Astrocyte (in vitro differentiated cells and primary cell): ENCODE measurements at regions not wholly inside any gene's neighbourhood (a gene's known extent, or its start where the extent isn't known, plus 50 kb on each side); places are given as distances from the start of the nearest gene placed in this dataset.

Experiments
- DNase-seq: peaks from one replicate; pipeline ENCODE4 v3.0.0-alpha.2; 2010; ENCODE audit warnings: low read depth
- FAIRE-seq: peaks from 2 replicates; lab custom pipeline; 2011; peaks lifted over from hg19 to GRCh38; lab: Jason Lieb, UNC
- H2AFZ ChIP-seq: 2 replicates; pipeline ENCODE4 v1.6.0; 2012; ENCODE audit warnings: low read depth, low read length, inconsistent platforms
- H3K27ac ChIP-seq: 2 replicates; pipeline ENCODE4 v1.5.1; 2011; ENCODE audit warnings: low read depth, low read length, inconsistent platforms
- H3K27me3 ChIP-seq: 2 replicates; pipeline ENCODE4 v1.6.0; 2011; ENCODE audit warnings: low read length, inconsistent platforms; ENCODE audit not compliant: insufficient read depth
- H3K36me3 ChIP-seq: 2 replicates; pipeline ENCODE4 v1.5.1; 2011; ENCODE audit warnings: low read length, inconsistent platforms; ENCODE audit not compliant: insufficient read depth
- H3K4me1 ChIP-seq: 2 replicates; pipeline ENCODE4 v1.5.1; 2011; ENCODE audit warnings: low read length, inconsistent platforms; ENCODE audit not compliant: insufficient read depth
- H3K4me2 ChIP-seq: 2 replicates; pipeline ENCODE4 v1.6.0; 2012; ENCODE audit warnings: low read length, inconsistent platforms
- H3K4me3 ChIP-seq: 2 replicates; pipeline ENCODE4 v1.5.1; 2011; ENCODE audit warnings: low read depth, mild to moderate bottlenecking, low read length, inconsistent platforms; ENCODE audit not compliant: insufficient read depth
- H3K79me2 ChIP-seq: 2 replicates; pipeline ENCODE4 v1.6.0; 2012; ENCODE audit warnings: mild to moderate bottlenecking, low read length, inconsistent platforms; ENCODE audit not compliant: insufficient read depth
- H3K9ac ChIP-seq: 2 replicates; pipeline ENCODE4 v1.6.0; 2012; ENCODE audit warnings: mild to moderate bottlenecking, low read length, inconsistent platforms
- H3K9me3 ChIP-seq: 2 replicates; pipeline ENCODE4 v1.5.1; 2012; ENCODE audit warnings: low read depth, mild to moderate bottlenecking, low read length, inconsistent platforms; ENCODE audit not compliant: insufficient read depth
- H4K20me1 ChIP-seq: 2 replicates; pipeline ENCODE4 v1.6.0; 2012; ENCODE audit warnings: low read length, inconsistent platforms; ENCODE audit not compliant: insufficient read depth
- H3K27ac Mint-ChIP-seq: one replicate; pipeline ENCODE4 v1.8.0; 2021; ENCODE audit warnings: mild to moderate bottlenecking, mixed read lengths; ENCODE audit not compliant: unreplicated experiment
- H3K27me3 Mint-ChIP-seq: one replicate; pipeline ENCODE4 v1.8.0; 2021; ENCODE audit warnings: low read depth, mixed read lengths; ENCODE audit not compliant: unreplicated experiment
- H3K36me3 Mint-ChIP-seq: one replicate; pipeline ENCODE4 v1.8.0; 2021; ENCODE audit warnings: low read depth, mixed read lengths; ENCODE audit not compliant: unreplicated experiment
- H3K4me1 Mint-ChIP-seq: one replicate; pipeline ENCODE4 v1.8.0; 2021; ENCODE audit warnings: low read depth, mixed read lengths; ENCODE audit not compliant: unreplicated experiment
- H3K4me3 Mint-ChIP-seq: one replicate; pipeline ENCODE4 v1.8.0; 2021; ENCODE audit warnings: mild to moderate bottlenecking, moderate library complexity, mixed read lengths; ENCODE audit not compliant: unreplicated experiment
- H3K9me3 Mint-ChIP-seq: one replicate; pipeline ENCODE4 v1.8.0; 2021; ENCODE audit warnings: mild to moderate bottlenecking, mixed read lengths; ENCODE audit not compliant: unreplicated experiment
- CTCF ChIP-seq: IDR thresholded peaks from 2 replicates; pipeline ENCODE4 v1.5.1; 2011; ENCODE audit warnings: low read depth, mild to moderate bottlenecking, inconsistent platforms, low read length, moderate library complexity; ENCODE audit not compliant: insufficient read depth
- EZH2 ChIP-seq: IDR thresholded peaks from 2 replicates; pipeline ENCODE4 v1.6.1; 2012; ENCODE audit warnings: mild to moderate bottlenecking, low read length, inconsistent platforms; ENCODE audit not compliant: insufficient read depth

DNA sequence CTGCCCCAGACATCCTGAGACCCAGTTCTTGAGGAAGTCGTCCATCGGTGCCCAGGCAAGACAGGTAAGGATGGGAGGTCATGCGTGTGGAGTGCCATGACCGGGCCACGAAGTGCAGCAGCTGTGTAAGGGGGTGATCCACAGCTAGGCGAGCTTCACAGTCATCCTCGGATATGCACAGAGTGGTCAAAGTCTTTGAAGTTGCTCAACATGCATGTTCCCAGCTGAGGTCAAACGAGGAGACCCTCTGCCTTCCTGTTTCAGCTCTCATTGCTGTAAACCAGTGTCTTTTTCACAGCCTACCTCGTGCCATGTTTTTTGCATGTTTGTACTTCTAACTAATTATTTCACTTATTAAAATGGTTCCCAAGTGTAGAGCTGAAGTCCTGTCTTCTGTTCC, 109.9 kb upstream of the TBL1X start:
- Histone ChIP-seq H3K9ac (no peak overlapping the region), H3K79me2 (no peaks in the 10 kb centered on the region), H3K27ac (no peak overlapping the region), H4K20me1 (no peaks in the 10 kb centered on the region), H3K36me3 (no peaks in the 10 kb centered on the region), H3K9me3 (no peaks in the 10 kb centered on the region), H3K4me2 (no peak overlapping the region), H3K4me3 (no peak overlapping the region), H2AFZ (no peak overlapping the region), H3K27me3 (no peaks in the 10 kb centered on the region), H3K4me1 (peaks cover 5% of the 10 kb centered on the region)
- FAIRE-seq: no peak
- Mint-ChIP-seq H3K4me3 (no peak overlapping the region), H3K27ac (no peak overlapping the region), H3K36me3 (no peaks in the 10 kb centered on the region), H3K27me3 (no peaks in the 10 kb centered on the region), H3K9me3 (no peaks in the 10 kb centered on the region), H3K4me1 (peaks cover 4% of the 10 kb centered on the region)
- DNase-seq: no peak
- TF ChIP-seq CTCF (no peak), EZH2 (no peak)

DNA sequence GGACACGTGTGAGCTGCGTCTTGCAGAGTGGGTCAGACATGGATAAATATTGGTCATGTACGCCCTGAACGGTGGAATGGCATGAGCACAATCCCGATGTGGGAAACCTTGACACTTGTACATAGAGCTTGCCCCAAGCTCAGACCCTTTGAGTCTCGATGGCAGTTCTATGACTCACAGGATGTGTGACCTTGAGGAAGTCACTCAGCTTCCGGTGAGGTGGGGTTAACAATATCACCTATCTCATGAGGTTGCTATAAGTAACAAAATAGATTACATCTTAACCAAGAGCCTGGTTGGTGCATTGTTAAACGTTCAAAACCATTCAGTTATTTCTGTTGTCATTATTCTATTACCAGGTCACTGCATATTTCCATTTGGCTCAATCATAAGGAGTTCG, 109.1 kb upstream of the TBL1X start:
- H3K36me3 ChIP-seq: no peaks in the 10 kb centered on the region
- no peak overlapping the region for H3K27ac Mint-ChIP-seq
- FAIRE-seq: peak; percentile 82
- TF ChIP-seq CTCF: no peak
- TF ChIP-seq EZH2: no peak
- no peaks in the 10 kb centered on the region for H3K4me1 Mint-ChIP-seq
- H3K9me3 Mint-ChIP-seq: no peaks in the 10 kb centered on the region
- no peak overlapping the region for H2AFZ ChIP-seq
- H3K4me3 Mint-ChIP-seq: no peak overlapping the region
- H3K27me3 Mint-ChIP-seq: no peaks in the 10 kb centered on the region
- no peak for DNase-seq
- H3K36me3 Mint-ChIP-seq: no peaks in the 10 kb centered on the region
- no peaks in the 10 kb centered on the region for H3K27me3 ChIP-seq
- H3K79me2 ChIP-seq: no peaks in the 10 kb centered on the region
- no peaks in the 10 kb centered on the region for H3K9me3 ChIP-seq
- H3K27ac ChIP-seq: no peak overlapping the region
- no peak overlapping the region for H3K4me2 ChIP-seq
- no peaks in the 10 kb centered on the region for H4K20me1 ChIP-seq
- H3K9ac ChIP-seq: no peak overlapping the region
- peaks cover 4% of the 10 kb centered on the region for H3K4me1 ChIP-seq
- H3K4me3 ChIP-seq: no peak overlapping the region

GRCh38 chrX:9356846-9357245, 108.0 kb upstream of the TBL1X start:
- Mint-ChIP-seq H3K4me1 (no peaks in the 10 kb centered on the region), H3K4me3 (no peak overlapping the region), H3K27me3 (no peaks in the 10 kb centered on the region), H3K9me3 (no peaks in the 10 kb centered on the region), H3K27ac (no peak overlapping the region), H3K36me3 (no peaks in the 10 kb centered on the region)
- H3K4me3 ChIP-seq: no peak overlapping the region
- DNase-seq: no peak
- peaks cover 4% of the 10 kb centered on the region for H3K4me1 ChIP-seq
- no peaks in the 10 kb centered on the region for H3K27me3 ChIP-seq
- H3K9me3 ChIP-seq: no peaks in the 10 kb centered on the region
- H4K20me1 ChIP-seq: no peaks in the 10 kb centered on the region
- H3K36me3 ChIP-seq: no peaks in the 10 kb centered on the region
- no peak overlapping the region for H3K4me2 ChIP-seq
- H3K79me2 ChIP-seq: no peaks in the 10 kb centered on the region
- no peak overlapping the region for H2AFZ ChIP-seq
- FAIRE-seq: no peak
- no peak overlapping the region for H3K9ac ChIP-seq
- H3K27ac ChIP-seq: no peak overlapping the region
- TF ChIP-seq EZH2: no peak
- no peak for TF ChIP-seq CTCF
